Sigmoid colon (tissue), 6 donors: ENCODE measurements at regions not wholly inside any gene's neighbourhood (a gene's known extent, or its start where the extent isn't known, plus 50 kb on each side); places are given as distances from the start of the nearest gene placed in this dataset.

Experiments
- DNase-seq: peaks from one replicate; pipeline ENCODE4 v3.0.0-alpha.2; 2019
- H3K27ac ChIP-seq, 4 donors: fragments of 200-600 bp; sonication (generic); one replicate each; pipeline ENCODE4 v1.5.1; 2016 to 2019; ENCODE audit warnings: mild to moderate bottlenecking in 1 of 4
- H3K27me3 ChIP-seq, 3 donors: fragments of 200-600 bp; sonication (generic); one replicate each; pipeline ENCODE4 v1.5.1; 2019; ENCODE audit warnings: mild to moderate bottlenecking in 1 of 3
- H3K36me3 ChIP-seq, 4 donors: fragments of 200-600 bp; sonication (generic); one replicate each; pipeline ENCODE4 v1.5.1; 2016 to 2019
- H3K4me1 ChIP-seq, 4 donors: fragments of 200-600 bp; sonication (generic); one replicate each; pipeline ENCODE4 v1.5.1; 2017 to 2019
- H3K4me3 ChIP-seq, 4 donors: fragments of 200-600 bp; sonication (generic); one replicate each; pipeline ENCODE4 v1.5.1; 2017 to 2019; ENCODE audit warnings: mild to moderate bottlenecking in 2 of 4, moderate library complexity in 1 of 4
- H3K9me3 ChIP-seq, 4 donors: fragments of 200-600 bp in 3 of 4; sonication (generic) in 3 of 4; one replicate each; pipeline versions ENCODE4 v1.5.1 to v1.6.1; 2013 to 2019
- EP300 ChIP-seq, 4 donors: sonication (generic); formaldehyde crosslinking; IDR thresholded peaks; one replicate each; pipeline ENCODE4 v1.6.1; 2017; ENCODE audit warnings: antibody characterized with exemption in 4 of 4
- POLR2A ChIP-seq, 2 donors: fragments of 450-650 bp; IDR thresholded peaks; one replicate each; pipeline ENCODE4 v1.6.1; 2016; ENCODE audit warnings: antibody characterized with exemption in 2 of 2, mild to moderate bottlenecking in 2 of 2, moderate library complexity in 2 of 2
- POLR2AphosphoS5 ChIP-seq, 4 donors: sonication (generic); formaldehyde crosslinking; IDR thresholded peaks; one replicate each; pipeline ENCODE4 v1.6.1; 2017; ENCODE audit warnings: antibody characterized with exemption in 4 of 4
- WGBS, 2 donors: extraction: QIAGEN DNeasy Blood & Tissue Kit; methylation state at CpG; one replicate each; pipeline ENCODE4 v1.1.7; 2013; 5-methylcytosine and 5-hydroxymethylcytosine counted together
- intact Hi-C: fragments of 100-400 bp; cut with DNase I; formaldehyde crosslinking; loops from one replicate; pipeline ENCODE4 v1.15.1; 2023
- TF ChIP-seq, protein P1 (sequence below), 4 experiments: fragments of 450-650 bp in 3 of 4; fragments of 200-600 bp in 1 of 4; IDR thresholded peaks; one replicate each; pipeline ENCODE4 v1.5.1; 2016 to 2019; ENCODE audit warnings: antibody characterized with exemption in 4 of 4, mild to moderate bottlenecking in 3 of 4, moderate library complexity in 2 of 4
- donor health status: healthy with polysubstance abuse.
- donor health status: healthy.

DNA sequence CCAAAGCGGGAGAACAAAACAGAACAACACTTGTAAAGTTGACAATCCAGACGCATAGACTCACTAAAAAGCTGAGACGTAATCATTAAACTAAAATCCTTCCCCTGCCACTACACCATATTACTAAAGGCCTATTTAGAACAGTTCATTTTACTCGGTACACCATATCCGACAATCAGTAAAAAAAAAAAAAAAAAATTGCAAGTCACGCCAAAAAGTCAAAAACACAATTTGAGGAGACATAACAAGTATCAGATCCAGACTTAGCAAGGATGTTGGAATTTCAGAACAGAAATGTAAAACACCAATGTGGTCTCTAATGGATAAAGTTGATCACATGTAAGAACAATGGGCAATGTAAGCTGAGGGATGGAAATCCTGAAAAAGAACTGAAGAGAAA is 1899.4 kb downstream of the STIM2 start:
- 84 to 86% methylated on average over 6 of the region's 6 CpGs for WGBS, 2 donors
- H3K27me3 ChIP-seq, result no peaks in the 10 kb centered on the region
- no peak overlapping the region for H3K27ac ChIP-seq
- no peak overlapping the region for H3K4me3 ChIP-seq
- TF ChIP-seq, protein P1, sequence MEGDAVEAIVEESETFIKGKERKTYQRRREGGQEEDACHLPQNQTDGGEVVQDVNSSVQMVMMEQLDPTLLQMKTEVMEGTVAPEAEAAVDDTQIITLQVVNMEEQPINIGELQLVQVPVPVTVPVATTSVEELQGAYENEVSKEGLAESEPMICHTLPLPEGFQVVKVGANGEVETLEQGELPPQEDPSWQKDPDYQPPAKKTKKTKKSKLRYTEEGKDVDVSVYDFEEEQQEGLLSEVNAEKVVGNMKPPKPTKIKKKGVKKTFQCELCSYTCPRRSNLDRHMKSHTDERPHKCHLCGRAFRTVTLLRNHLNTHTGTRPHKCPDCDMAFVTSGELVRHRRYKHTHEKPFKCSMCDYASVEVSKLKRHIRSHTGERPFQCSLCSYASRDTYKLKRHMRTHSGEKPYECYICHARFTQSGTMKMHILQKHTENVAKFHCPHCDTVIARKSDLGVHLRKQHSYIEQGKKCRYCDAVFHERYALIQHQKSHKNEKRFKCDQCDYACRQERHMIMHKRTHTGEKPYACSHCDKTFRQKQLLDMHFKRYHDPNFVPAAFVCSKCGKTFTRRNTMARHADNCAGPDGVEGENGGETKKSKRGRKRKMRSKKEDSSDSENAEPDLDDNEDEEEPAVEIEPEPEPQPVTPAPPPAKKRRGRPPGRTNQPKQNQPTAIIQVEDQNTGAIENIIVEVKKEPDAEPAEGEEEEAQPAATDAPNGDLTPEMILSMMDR (IDR thresholded peaks at IDR 0.05), result no peak
- TF ChIP-seq POLR2A (IDR thresholded peaks at IDR 0.05), result no peak
- no peak for TF ChIP-seq EP300 (IDR thresholded peaks at IDR 0.05)
- TF ChIP-seq POLR2AphosphoS5 (IDR thresholded peaks at IDR 0.05), result no peak
- intact Hi-C loops, result no loop called here
- no peak for DNase-seq
- H3K4me1 ChIP-seq, result no peaks in the 10 kb centered on the region
- no peaks in the 10 kb centered on the region for H3K9me3 ChIP-seq
- no peaks in the 10 kb centered on the region for H3K36me3 ChIP-seq

DNA sequence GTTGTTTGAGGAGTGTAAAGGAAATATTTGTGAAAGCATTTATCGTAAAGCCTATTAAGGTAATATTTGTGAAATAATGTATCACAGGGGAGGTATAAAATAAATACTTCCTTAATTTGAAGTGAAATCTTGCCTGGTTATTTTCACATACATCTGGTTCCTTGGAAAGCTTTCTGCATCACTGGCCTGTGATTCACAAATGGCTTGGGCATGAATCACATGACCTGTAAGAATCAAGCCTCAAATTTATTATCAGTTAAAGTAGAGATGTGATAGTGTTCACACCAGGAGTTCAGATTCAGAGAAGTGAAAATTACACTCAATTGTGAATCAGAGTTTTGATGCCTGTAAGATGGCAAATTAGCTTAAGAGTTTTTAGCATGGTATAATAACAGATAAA is 1911.4 kb downstream of the STIM2 start:
- H3K4me3 ChIP-seq, result no peak overlapping the region
- H3K27ac ChIP-seq, result peak overlapping the region in 2 of 4 donors; percentile 58 to 62
- peak in 1 of 4 donors; percentile 24 for TF ChIP-seq EP300 (IDR thresholded peaks at IDR 0.05)
- TF ChIP-seq POLR2A (IDR thresholded peaks at IDR 0.05), result no peak
- TF ChIP-seq POLR2AphosphoS5 (IDR thresholded peaks at IDR 0.05), result peak in 3 of 4 donors; percentile 16 to 35 (median 16)
- TF ChIP-seq, protein P1 (IDR thresholded peaks at IDR 0.05), result no peak
- H3K4me1 ChIP-seq, result peaks cover 0 to 35% (median 25%) of the 10 kb centered on the region in 4 donors
- DNase-seq, result no peak
- H3K36me3 ChIP-seq, result no peaks in the 10 kb centered on the region
- 81 to 86% methylated on average over 1 of the region's 1 CpG for WGBS, 2 donors
- no peaks in the 10 kb centered on the region for H3K27me3 ChIP-seq
- intact Hi-C loops, result no loop called here
- H3K9me3 ChIP-seq, result no peaks in the 10 kb centered on the region

DNA sequence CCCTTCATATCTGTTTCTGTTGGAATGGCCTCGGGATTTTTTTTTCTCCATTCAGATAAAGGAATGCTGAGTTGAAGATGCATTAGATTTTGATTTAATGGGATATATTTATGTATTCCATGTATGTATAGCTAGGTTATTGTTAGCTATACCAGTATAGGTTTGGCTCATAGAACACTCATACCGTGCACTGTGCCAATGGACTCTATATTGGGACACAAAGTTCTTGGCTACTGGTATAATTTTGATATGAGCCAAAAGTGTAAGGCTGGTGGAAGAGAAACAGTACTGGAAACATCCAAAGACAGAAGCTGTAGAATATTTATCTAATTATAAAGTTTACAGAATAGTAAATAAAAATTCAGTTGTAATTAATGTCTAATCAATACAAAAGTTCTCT is 1912.1 kb downstream of the STIM2 start:
- 83% methylated on average over 2 of the region's 2 CpGs for WGBS, 2 donors
- intact Hi-C loops, result no loop called here
- Histone ChIP-seq H3K27ac (peak overlapping the region in 2 of 4 donors; percentile 58 to 62), H3K27me3 (no peaks in the 10 kb centered on the region), H3K4me1 (peaks cover 0 to 35% (median 25%) of the 10 kb centered on the region in 4 donors), H3K36me3 (no peaks in the 10 kb centered on the region), H3K9me3 (no peaks in the 10 kb centered on the region), H3K4me3 (no peak overlapping the region)
- TF ChIP-seq POLR2AphosphoS5 (IDR thresholded peaks at IDR 0.05) (no peak), POLR2A (IDR thresholded peaks at IDR 0.05) (no peak), EP300 (IDR thresholded peaks at IDR 0.05) (no peak)
- TF ChIP-seq, protein P1 (IDR thresholded peaks at IDR 0.05), result no peak
- DNase-seq, result no peak

DNA sequence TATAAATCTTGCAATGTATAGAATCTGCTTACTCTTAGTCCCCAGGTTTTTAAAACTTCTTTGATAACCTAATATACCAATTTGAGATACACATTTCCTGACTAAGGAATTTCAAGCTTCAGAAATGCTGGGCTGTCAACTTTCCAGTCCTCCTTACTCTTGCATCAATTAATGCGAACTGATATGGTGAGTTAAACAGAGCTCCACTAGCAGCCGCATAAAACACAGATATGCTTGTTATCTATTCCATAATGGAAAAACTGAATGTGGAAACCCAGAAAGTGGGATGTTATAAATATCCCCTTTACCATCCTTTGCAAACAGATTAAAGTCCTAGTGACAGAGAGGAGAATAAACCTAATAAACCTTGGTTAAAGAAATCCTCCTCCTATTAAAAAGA is 1913.7 kb downstream of the STIM2 start:
- H3K27me3 ChIP-seq, result no peaks in the 10 kb centered on the region
- no peaks in the 10 kb centered on the region for H3K36me3 ChIP-seq
- peaks cover 0 to 35% (median 25%) of the 10 kb centered on the region in 4 donors for H3K4me1 ChIP-seq
- no peak overlapping the region for H3K4me3 ChIP-seq
- TF ChIP-seq EP300 (IDR thresholded peaks at IDR 0.05) (no peak), POLR2AphosphoS5 (IDR thresholded peaks at IDR 0.05) (no peak), POLR2A (IDR thresholded peaks at IDR 0.05) (no peak)
- TF ChIP-seq, protein P1 (IDR thresholded peaks at IDR 0.05), result no peak
- no peaks in the 10 kb centered on the region for H3K9me3 ChIP-seq
- no peak overlapping the region for H3K27ac ChIP-seq
- 64 to 81% methylated on average over 2 of the region's 2 CpGs for WGBS, 2 donors
- intact Hi-C loops, result no loop called here
- no peak for DNase-seq

DNA sequence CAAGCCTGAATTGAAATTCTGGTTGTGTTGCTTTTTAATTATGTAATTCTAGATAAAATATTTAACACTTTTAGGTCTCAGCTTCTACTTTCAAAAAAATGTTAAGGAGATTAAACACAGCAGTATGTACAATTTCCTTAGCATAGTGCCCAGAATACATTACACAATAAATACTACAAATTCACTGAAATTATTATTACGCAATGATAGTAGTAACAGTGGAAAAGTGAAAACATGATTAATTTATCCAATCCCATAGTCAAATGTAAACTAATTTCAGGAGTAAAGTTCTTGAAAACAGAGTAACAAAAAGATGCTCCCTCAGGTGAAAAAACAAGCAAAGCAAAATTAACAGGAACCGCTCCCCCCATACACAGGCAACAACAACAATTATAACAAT is 1915.4 kb downstream of the STIM2 start:
- WGBS, 2 donors, result 93 to 94% methylated on average over 2 of the region's 2 CpGs
- Histone ChIP-seq H3K4me1 (peaks cover 0 to 35% (median 25%) of the 10 kb centered on the region in 4 donors), H3K27ac (no peak overlapping the region), H3K4me3 (no peak overlapping the region), H3K9me3 (no peaks in the 10 kb centered on the region), H3K36me3 (no peaks in the 10 kb centered on the region), H3K27me3 (no peaks in the 10 kb centered on the region)
- intact Hi-C loops, result no loop called here
- no peak for DNase-seq
- TF ChIP-seq, protein P1 (IDR thresholded peaks at IDR 0.05), result no peak
- TF ChIP-seq POLR2AphosphoS5 (IDR thresholded peaks at IDR 0.05) (no peak), POLR2A (IDR thresholded peaks at IDR 0.05) (no peak), EP300 (IDR thresholded peaks at IDR 0.05) (no peak)
